ENCODE measurements at regions not wholly inside any gene's neighbourhood (a gene's known extent, or its start where the extent isn't known, plus 50 kb on each side); places are given as distances from the start of the nearest gene placed in this dataset.

- DNase-seq = no peak
These were observed 446.0 kb upstream of the GOT2 start for GRCh38 chr16:59180083-59180476.

- DNase-seq = no peak
These were observed 445.4 kb upstream of the GOT2 start for GRCh38 chr16:59179446-59180082.

- DNase-seq = no peak
These were observed 439.3 kb upstream of the GOT2 start for GRCh38 chr16:59173408-59173831.

GRCh38 chr16:59170099-59170712 lies 436.1 kb upstream of the GOT2 start:
- no peak for DNase-seq

GRCh38 chr16:59169168-59169567 lies 435.1 kb upstream of the GOT2 start:
- DNase-seq = no peak

GRCh38 chr16:59168461-59169114 lies 434.5 kb upstream of the GOT2 start:
- DNase-seq = no peak

- no peak for DNase-seq
These were observed 430.3 kb upstream of the GOT2 start for GRCh38 chr16:59164461-59164860.

GRCh38 chr16:59163371-59164055 lies 429.4 kb upstream of the GOT2 start:
- DNase-seq = no peak

- no peak for DNase-seq
These were observed 427.6 kb upstream of the GOT2 start for GRCh38 chr16:59161679-59162078.

GRCh38 chr16:59154295-59154694 lies 420.2 kb upstream of the GOT2 start:
- no peak for DNase-seq

- no peak for DNase-seq
These were observed 414.6 kb upstream of the GOT2 start for GRCh38 chr16:59148769-59149155.

- no peak for DNase-seq
These were observed 414.1 kb upstream of the GOT2 start for GRCh38 chr16:59148056-59148768.

- DNase-seq = no peak
These were observed 412.0 kb upstream of the GOT2 start for GRCh38 chr16:59146140-59146539.

GRCh38 chr16:59144841-59145240 lies 410.7 kb upstream of the GOT2 start:
- DNase-seq = no peak

- no peak for DNase-seq
These were observed 410.2 kb upstream of the GOT2 start for GRCh38 chr16:59144326-59144725.

- no peak for DNase-seq
These were observed 392.4 kb upstream of the GOT2 start for GRCh38 chr16:59126486-59126885.

GRCh38 chr16:59124056-59124455 lies 389.9 kb upstream of the GOT2 start:
- DNase-seq = no peak

GRCh38 chr16:59123479-59123878 lies 389.4 kb upstream of the GOT2 start:
- DNase-seq = no peak

- no peak for DNase-seq
These were observed 388.1 kb upstream of the GOT2 start for GRCh38 chr16:59122262-59122537.

- DNase-seq = no peak
These were observed 387.5 kb upstream of the GOT2 start for GRCh38 chr16:59121411-59122261.

- DNase-seq = no peak
These were observed 382.6 kb upstream of the GOT2 start for GRCh38 chr16:59116744-59117143.

- DNase-seq = no peak
These were observed 380.7 kb upstream of the GOT2 start for GRCh38 chr16:59114790-59115189.

All from activated effector memory CD4-positive, alpha-beta T cell treated with anti-CD3 and anti-CD28 coated beads, Interleukin-2, amount 50 U/mL, for 16 hours (primary cell).